OCI-LY1 (cell line): ENCODE measurements at regions not wholly inside any gene's neighbourhood (a gene's known extent, or its start where the extent isn't known, plus 50 kb on each side); places are given as distances from the start of the nearest gene placed in this dataset.

Source experiments
- H2AFZ ChIP-seq: fragments of 200-600 bp; sonication (generic), shearing (Covaris generic); 2 replicates; pipeline ENCODE4 v1.6.0; 2014; ENCODE audit warnings: antibody characterized with exemption, mild to moderate bottlenecking, low read length
- H3F3A ChIP-seq: fragments of 200-600 bp; sonication (generic), shearing (Covaris generic); 2 replicates; pipeline ENCODE4 v1.6.0; 2014; ENCODE audit warnings: mild to moderate bottlenecking, antibody characterized with exemption, low read length, moderate library complexity; ENCODE audit not compliant: insufficient read depth
- H3K27ac ChIP-seq: fragments of 200-600 bp; sonication (generic); 2 replicates; pipeline ENCODE4 v1.5.1; 2014; ENCODE audit warnings: low read length, mixed run types, mild to moderate bottlenecking, low read depth; ENCODE audit not compliant: poor library complexity, severe bottlenecking
- H3K27me3 ChIP-seq: fragments of 200-600 bp; sonication (generic); 2 replicates; pipeline ENCODE4 v1.6.0; 2014; ENCODE audit warnings: antibody characterized with exemption, mild to moderate bottlenecking, low read length, moderate library complexity; ENCODE audit not compliant: insufficient read depth
- H3K36me3 ChIP-seq: fragments of 200-600 bp; sonication (generic); 2 replicates; pipeline ENCODE4 v1.6.1; 2014; ENCODE audit warnings: mild to moderate bottlenecking, antibody characterized with exemption, low read length, moderate library complexity, mixed read lengths; ENCODE audit not compliant: insufficient read depth
- H3K4me1 ChIP-seq: fragments of 200-600 bp; sonication (generic); 2 replicates; pipeline ENCODE4 v1.5.1; 2014; ENCODE audit warnings: mild to moderate bottlenecking, low read length, moderate library complexity; ENCODE audit not compliant: insufficient read depth, severe bottlenecking
- H3K4me2 ChIP-seq: fragments of 200-600 bp; sonication (generic), shearing (Covaris generic); 2 replicates; pipeline ENCODE4 v1.6.1; 2014; ENCODE audit warnings: low read length
- H3K4me3 ChIP-seq: fragments of 200-600 bp; sonication (generic); 2 replicates; pipeline ENCODE4 v1.5.1; 2014; ENCODE audit warnings: low read length, low read depth, mild to moderate bottlenecking, mixed read lengths; ENCODE audit not compliant: poor library complexity, severe bottlenecking
- H3K79me2 ChIP-seq: fragments of 200-600 bp; shearing (Covaris generic); 2 replicates; pipeline ENCODE4 v1.6.1; 2016; ENCODE audit warnings: mixed run types, low read length, mixed read lengths; ENCODE audit not compliant: insufficient read depth
- H3K9ac ChIP-seq: fragments of 200-600 bp; sonication (generic), shearing (Covaris generic); 2 replicates; pipeline ENCODE4 v1.6.1; 2014; ENCODE audit warnings: mild to moderate bottlenecking, low read length, mixed read lengths
- H3K9me2 ChIP-seq: fragments of 200-600 bp; sonication (generic), shearing (Covaris generic); 2 replicates; pipeline ENCODE4 v1.6.1; 2014; ENCODE audit warnings: low read depth, mild to moderate bottlenecking, low read length, mixed read lengths
- H3K9me3 ChIP-seq: fragments of 200-600 bp; shearing (Covaris generic); 2 replicates; pipeline ENCODE4 v1.6.1; 2014; ENCODE audit warnings: low read length, mixed read lengths
- H4K20me1 ChIP-seq: fragments of 200-600 bp; sonication (generic), shearing (Covaris generic); 2 replicates; pipeline ENCODE4 v1.6.0; 2016; ENCODE audit warnings: mild to moderate bottlenecking, low read length; ENCODE audit not compliant: insufficient read depth
- CTCF ChIP-seq: fragments of 200-600 bp; sonication (generic), shearing (Covaris generic); IDR thresholded peaks from 2 replicates; pipeline ENCODE4 v1.5.1; 2017; ENCODE audit warnings: mild to moderate bottlenecking, antibody characterized with exemption, low read length, moderate library complexity, mixed read lengths
- EZH2 ChIP-seq: fragments of 200-600 bp; sonication (generic), shearing (Covaris generic); IDR thresholded peaks from 2 replicates; pipeline ENCODE4 v1.8.0; 2017; ENCODE audit warnings: borderline replicate concordance, mixed run types, mild to moderate bottlenecking, antibody characterized with exemption, low read length, moderate library complexity, mixed read lengths

DNA sequence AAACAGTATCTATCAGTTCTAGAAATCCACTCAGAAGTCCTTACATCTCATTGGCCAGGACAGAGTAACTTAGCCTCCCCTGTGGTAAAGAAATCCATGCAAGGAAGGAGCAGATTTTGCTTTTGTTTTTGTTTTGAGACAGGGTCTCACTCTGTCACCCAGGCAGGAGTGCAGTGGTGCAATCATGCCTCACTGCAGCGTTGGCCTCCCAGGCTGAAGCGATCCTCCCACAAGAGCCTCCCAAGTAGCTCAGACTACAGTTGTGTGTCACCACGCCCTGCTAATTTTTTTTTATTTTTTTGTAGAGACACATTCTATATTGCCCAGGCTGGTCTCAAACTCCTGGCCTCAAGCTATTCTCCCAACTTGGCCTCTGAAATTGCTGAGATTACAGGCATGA is 185.1 kb downstream of the NRP2 start:
- Histone ChIP-seq H3K4me2 (no peak overlapping the region), H3K4me1 (no peaks in the 10 kb centered on the region), H3K9me2 (no peaks in the 10 kb centered on the region), H3K27ac (no peak overlapping the region), H3K9ac (no peak overlapping the region), H4K20me1 (no peaks in the 10 kb centered on the region), H3K27me3 (no peaks in the 10 kb centered on the region), H2AFZ (no peak overlapping the region), H3K79me2 (no peaks in the 10 kb centered on the region), H3K36me3 (no peaks in the 10 kb centered on the region), H3K4me3 (no peak overlapping the region), H3F3A (no peaks in the 10 kb centered on the region), H3K9me3 (no peaks in the 10 kb centered on the region)
- TF ChIP-seq CTCF: no peak
- no peak for TF ChIP-seq EZH2

DNA sequence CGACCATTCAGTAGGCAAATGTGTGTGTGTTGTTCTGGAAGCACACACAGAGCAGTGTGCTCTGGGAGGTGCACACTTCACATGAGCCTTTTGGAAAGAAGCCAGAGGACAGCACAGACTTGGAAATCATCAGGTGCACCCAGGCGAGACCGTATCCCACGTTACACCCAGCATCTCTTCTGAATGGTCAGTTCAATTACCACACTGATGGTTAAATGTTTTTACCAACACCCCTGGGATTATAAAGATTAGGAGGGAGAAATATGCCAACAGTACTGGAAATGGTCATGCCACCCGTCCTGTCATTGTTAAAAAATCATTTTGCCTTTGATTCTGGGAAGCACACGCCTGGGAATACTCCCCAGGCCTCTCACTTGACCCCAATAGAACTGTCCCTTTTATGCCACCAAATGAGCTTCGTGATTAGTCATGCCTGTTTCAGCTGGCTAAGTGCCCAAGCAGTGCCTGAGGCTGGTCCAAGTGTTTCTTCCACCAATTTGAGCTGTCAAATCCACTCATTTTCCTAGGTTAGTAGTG is 183.7 kb downstream of the NRP2 start:
- H3K79me2 ChIP-seq: no peaks in the 10 kb centered on the region
- no peaks in the 10 kb centered on the region for H3K9me2 ChIP-seq
- no peaks in the 10 kb centered on the region for H3K36me3 ChIP-seq
- TF ChIP-seq EZH2: no peak
- no peak for TF ChIP-seq CTCF
- H3K9ac ChIP-seq: no peak overlapping the region
- no peaks in the 10 kb centered on the region for H3F3A ChIP-seq
- no peak overlapping the region for H2AFZ ChIP-seq
- no peaks in the 10 kb centered on the region for H4K20me1 ChIP-seq
- H3K4me3 ChIP-seq: no peak overlapping the region
- H3K27me3 ChIP-seq: no peaks in the 10 kb centered on the region
- H3K27ac ChIP-seq: no peak overlapping the region
- no peaks in the 10 kb centered on the region for H3K9me3 ChIP-seq
- no peaks in the 10 kb centered on the region for H3K4me1 ChIP-seq
- H3K4me2 ChIP-seq: no peak overlapping the region

DNA sequence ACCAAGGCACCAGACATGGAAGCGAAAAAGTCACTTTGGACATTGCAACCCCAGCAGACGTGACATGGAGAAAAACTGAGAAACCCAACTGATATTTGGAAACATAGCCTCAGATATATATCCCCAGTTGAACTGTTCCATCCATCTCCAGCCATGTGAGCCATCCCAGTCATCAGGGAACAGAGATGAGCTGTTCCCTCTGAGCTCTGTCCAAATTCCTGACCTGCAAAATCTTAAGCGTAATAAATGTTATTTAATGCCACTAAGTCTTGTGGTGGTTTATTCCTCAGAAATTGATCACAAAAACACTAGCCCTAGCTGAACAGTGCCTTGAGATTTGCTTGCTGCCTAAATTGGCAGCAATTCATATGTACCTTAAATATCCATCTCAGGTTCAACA is 182.8 kb downstream of the NRP2 start:
- no peaks in the 10 kb centered on the region for H3K4me1 ChIP-seq
- H3K27me3 ChIP-seq: no peaks in the 10 kb centered on the region
- H3K9ac ChIP-seq: no peak overlapping the region
- no peaks in the 10 kb centered on the region for H3K36me3 ChIP-seq
- no peaks in the 10 kb centered on the region for H3F3A ChIP-seq
- H3K4me2 ChIP-seq: no peak overlapping the region
- TF ChIP-seq CTCF (no peak), EZH2 (no peak)
- H3K9me3 ChIP-seq: no peaks in the 10 kb centered on the region
- H3K27ac ChIP-seq: no peak overlapping the region
- no peaks in the 10 kb centered on the region for H4K20me1 ChIP-seq
- no peak overlapping the region for H3K4me3 ChIP-seq
- no peaks in the 10 kb centered on the region for H3K79me2 ChIP-seq
- no peak overlapping the region for H2AFZ ChIP-seq
- no peaks in the 10 kb centered on the region for H3K9me2 ChIP-seq
